ENCODE measurements at regions not wholly inside any gene's neighbourhood (a gene's known extent, or its start where the extent isn't known, plus 50 kb on each side); places are given as distances from the start of the nearest gene placed in this dataset.
"Not testable (repeated sequence)": the region's sequence is repeated elsewhere in the genome, so short reads cannot be mapped to it uniquely, and the experiment has no call there.

DNA sequence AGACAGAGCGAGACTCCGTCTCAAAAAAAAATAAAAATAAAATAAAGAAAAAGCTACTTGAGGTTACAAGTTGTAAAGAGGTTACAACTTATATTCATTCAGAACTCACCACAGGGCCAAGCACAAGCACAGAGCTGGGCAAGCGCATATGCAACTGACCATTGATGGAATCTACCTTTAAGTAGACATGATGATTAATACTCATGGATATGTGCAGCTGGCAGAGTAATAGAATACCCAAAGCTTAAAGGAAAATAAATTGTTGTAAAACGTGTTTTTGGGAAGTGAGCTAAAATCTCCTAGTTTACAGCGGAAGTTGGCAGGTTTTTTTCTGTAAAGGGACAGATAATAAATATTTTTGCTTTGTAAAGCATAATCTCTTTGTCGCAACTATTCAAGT, 111.6 kb downstream of the TMEM168 start:
- TF ChIP-seq, protein P1, sequence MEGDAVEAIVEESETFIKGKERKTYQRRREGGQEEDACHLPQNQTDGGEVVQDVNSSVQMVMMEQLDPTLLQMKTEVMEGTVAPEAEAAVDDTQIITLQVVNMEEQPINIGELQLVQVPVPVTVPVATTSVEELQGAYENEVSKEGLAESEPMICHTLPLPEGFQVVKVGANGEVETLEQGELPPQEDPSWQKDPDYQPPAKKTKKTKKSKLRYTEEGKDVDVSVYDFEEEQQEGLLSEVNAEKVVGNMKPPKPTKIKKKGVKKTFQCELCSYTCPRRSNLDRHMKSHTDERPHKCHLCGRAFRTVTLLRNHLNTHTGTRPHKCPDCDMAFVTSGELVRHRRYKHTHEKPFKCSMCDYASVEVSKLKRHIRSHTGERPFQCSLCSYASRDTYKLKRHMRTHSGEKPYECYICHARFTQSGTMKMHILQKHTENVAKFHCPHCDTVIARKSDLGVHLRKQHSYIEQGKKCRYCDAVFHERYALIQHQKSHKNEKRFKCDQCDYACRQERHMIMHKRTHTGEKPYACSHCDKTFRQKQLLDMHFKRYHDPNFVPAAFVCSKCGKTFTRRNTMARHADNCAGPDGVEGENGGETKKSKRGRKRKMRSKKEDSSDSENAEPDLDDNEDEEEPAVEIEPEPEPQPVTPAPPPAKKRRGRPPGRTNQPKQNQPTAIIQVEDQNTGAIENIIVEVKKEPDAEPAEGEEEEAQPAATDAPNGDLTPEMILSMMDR (conservative IDR thresholded peaks at IDR 0.05), result no peak
- peak overlapping the region; percentile 59; the same call in 1 of the 2 replicates for H3K27ac ChIP-seq

DNA sequence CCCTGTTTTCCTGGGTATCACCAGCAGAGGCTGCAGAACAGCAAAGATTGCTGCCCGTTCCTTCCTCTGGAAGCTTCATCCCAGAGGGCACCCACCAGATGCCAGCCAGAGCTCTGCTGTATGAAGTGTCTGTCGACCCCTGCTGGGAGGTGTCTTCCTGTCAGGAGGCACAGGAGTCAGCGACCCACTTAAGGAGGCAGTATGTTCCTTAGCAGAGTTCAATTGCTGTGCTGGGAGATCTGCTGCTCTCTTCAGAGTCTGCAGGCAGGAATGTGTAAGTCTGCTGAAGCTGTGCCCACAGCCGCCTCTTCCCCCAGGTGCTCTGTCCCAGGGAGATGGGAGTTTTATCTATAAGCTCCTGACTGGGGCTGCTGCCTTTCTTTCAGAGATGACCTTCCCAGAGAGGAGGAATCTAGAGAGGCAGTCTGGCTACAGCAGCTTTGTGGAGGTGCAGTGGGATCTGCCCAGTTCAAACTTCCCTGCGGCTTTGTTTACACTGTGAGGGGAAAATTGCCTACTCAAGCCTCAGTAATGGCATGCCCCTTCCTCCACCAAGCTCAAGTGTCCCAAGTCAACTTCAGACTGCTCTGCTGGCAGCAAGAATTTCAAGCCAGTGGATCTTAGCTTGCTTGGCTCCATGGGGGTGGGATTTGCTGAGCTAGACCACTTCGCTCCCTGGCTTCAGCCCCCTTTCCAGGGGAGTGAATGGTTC, 100.6 kb downstream of the TMEM168 start:
- not testable (repeated sequence) for H3K27ac ChIP-seq

DNA sequence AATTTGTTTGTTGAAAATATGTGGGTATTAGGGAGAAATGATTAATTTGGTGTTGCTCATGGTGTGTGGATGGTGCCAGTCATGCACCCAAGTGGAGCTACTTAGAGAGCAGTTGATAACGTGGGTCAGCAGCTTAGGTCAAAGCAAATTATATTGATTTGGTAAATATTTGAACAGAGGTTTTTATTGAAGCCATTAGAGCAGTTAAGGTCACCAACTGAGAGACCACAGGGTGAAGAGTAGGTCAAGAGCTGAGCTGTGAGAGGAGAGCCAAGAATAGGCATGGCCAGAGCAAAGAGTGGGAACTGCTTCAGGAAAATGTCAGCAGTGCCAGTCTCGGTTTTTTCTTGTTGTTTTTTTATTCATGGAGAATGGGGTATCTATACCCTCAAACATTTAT, 97.9 kb downstream of the TMEM168 start:
- TF ChIP-seq, protein P1 (conservative IDR thresholded peaks at IDR 0.05), result no peak
- no peak overlapping the region for H3K27ac ChIP-seq

DNA sequence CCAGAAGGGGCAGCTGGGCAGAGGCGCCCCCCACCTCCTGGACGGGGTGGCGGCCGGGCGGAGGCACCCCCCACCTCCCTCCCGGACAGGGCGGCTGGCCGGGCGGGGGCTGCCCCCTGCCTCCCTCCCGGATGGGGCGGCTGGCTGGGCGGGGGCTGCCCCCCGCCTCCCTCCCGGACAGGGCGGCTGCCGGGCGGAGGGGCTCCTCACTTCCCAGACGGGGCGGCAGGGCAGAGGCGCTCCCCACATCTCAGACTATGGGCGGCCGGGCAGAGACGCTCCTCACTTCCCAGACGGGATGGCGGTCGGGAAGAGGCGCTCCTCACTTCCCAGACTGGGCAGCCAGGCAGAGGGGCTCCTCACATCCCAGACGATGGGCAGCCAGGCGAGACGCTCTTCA, 93.0 kb downstream of the TMEM168 start:
- not testable (repeated sequence) for H3K27ac ChIP-seq

DNA sequence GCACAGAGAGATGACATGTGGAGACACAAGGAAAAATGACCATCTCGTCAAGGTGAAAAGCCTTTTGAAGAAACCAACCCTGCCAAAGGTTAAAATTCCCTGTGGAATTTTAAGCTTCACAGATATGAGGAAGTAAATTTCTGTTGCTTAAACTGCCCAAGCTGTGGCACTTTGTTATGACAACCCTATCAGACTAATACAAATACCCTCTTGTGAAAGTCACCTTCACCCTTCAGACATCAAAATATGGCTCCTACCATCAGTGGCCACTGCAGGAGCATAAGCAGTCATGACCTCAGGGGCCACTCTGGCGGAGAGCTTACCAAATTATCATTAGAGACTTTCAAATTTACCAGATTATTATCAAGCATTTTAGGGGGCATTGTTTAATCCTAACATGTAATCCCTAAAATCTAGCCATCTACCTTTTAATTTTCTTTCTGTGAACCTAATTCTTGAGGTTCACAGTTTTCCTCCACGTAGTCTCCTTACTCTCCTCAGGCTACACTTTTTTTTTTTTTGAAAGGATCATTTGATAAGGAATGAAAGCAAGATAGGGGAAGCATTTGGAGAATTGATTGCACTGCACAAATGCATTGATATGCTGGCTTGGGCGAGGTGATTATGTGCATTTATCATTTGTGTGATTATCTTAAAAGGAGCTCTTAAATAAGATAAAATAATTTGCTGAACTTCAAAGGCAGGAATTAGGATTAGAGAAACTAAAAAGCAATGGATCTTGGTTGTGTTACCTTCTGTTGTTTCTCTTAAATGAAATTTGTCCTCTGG, 90.3 kb downstream of the TMEM168 start:
- H3K27ac ChIP-seq, result no peak overlapping the region
- TF ChIP-seq, protein P1 (conservative IDR thresholded peaks at IDR 0.05), result no peak

DNA sequence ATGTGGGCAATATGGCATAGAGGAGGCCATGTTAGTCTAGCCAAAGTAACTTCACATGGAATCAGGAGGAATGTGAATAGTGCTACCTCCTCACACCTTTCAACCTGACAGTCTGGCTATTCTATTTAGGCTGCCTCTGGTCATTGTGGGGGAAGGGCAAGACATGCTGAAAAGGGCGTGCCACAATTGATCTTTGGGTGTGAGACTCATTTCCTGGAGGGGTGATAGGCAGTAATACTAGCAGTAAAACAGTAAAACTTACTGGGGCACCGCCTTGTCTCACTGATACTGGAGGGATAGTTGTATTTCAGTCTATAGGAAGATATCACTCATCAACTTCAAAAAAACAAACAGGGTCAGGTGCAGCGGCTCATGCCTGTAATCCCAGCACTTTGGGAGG, 88.7 kb downstream of the TMEM168 start:
- TF ChIP-seq, protein P1 (conservative IDR thresholded peaks at IDR 0.05), result no peak
- no peak overlapping the region for H3K27ac ChIP-seq

DNA sequence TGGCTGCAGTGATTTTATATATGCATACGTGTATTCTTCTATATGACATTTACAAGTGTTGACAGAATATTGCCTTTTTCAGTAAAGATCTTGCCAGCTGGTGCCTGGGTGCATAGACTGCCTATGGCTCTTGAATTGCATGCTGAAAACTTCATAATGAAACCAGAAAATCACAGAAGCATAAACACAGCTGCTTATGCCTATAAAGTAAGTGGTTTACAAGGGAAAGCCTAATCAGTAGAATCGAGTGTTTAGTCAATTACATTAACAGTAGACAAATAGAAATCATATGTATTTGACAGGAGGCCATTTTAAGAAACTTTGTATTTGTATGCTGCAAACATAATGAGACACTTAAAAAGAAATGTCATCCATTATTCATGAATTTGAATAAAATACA, 82.5 kb downstream of the TMEM168 start:
- TF ChIP-seq, protein P1 (conservative IDR thresholded peaks at IDR 0.05), result no peak
- no peak overlapping the region for H3K27ac ChIP-seq

DNA sequence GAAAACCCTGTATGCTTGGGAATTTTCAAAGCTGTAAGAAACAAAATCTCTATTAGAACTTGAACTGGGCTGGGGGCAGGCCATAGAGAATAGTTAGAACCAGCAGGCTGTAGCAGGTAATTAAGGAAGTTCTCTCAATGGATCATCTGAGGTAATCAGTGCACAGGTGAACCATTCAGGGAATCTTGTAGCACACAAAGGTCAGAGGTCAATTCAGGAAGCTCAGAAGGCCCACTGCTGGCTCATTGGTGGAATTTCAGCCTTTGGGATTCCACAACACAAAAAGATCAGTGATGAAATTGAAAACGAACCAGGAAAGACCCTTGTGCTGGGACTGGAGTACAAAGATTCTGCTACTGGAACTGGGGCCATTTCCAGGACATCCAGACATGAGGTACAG, 82.0 kb downstream of the TMEM168 start:
- TF ChIP-seq, protein P1 (conservative IDR thresholded peaks at IDR 0.05), result no peak
- no peak overlapping the region for H3K27ac ChIP-seq

All from VCaP (cell line).